ENCODE measurements at regions not wholly inside any gene's neighbourhood (a gene's known extent, or its start where the extent isn't known, plus 50 kb on each side); places are given as distances from the start of the nearest gene placed in this dataset.

- TF ChIP-seq, protein P1, sequence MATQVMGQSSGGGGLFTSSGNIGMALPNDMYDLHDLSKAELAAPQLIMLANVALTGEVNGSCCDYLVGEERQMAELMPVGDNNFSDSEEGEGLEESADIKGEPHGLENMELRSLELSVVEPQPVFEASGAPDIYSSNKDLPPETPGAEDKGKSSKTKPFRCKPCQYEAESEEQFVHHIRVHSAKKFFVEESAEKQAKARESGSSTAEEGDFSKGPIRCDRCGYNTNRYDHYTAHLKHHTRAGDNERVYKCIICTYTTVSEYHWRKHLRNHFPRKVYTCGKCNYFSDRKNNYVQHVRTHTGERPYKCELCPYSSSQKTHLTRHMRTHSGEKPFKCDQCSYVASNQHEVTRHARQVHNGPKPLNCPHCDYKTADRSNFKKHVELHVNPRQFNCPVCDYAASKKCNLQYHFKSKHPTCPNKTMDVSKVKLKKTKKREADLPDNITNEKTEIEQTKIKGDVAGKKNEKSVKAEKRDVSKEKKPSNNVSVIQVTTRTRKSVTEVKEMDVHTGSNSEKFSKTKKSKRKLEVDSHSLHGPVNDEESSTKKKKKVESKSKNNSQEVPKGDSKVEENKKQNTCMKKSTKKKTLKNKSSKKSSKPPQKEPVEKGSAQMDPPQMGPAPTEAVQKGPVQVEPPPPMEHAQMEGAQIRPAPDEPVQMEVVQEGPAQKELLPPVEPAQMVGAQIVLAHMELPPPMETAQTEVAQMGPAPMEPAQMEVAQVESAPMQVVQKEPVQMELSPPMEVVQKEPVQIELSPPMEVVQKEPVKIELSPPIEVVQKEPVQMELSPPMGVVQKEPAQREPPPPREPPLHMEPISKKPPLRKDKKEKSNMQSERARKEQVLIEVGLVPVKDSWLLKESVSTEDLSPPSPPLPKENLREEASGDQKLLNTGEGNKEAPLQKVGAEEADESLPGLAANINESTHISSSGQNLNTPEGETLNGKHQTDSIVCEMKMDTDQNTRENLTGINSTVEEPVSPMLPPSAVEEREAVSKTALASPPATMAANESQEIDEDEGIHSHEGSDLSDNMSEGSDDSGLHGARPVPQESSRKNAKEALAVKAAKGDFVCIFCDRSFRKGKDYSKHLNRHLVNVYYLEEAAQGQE (IDR thresholded peaks at IDR 0.05; ENCODE audit: unreplicated experiment) = no peak
- TF ChIP-seq NANOG (IDR thresholded peaks at IDR 0.05; ENCODE audit: borderline replicate concordance) (no peak), EZH2 (IDR thresholded peaks at IDR 0.05; ENCODE audit: low read depth, unreplicated experiment) (no peak), CREB1 (CRISPR knock-in tag; IDR thresholded peaks at IDR 0.05; ENCODE audit: low read depth) (no peak)
Observed at GRCh38 chr3:148066802-148067201, 630.9 kb upstream of the AGTR1 start (continued).

DNA sequence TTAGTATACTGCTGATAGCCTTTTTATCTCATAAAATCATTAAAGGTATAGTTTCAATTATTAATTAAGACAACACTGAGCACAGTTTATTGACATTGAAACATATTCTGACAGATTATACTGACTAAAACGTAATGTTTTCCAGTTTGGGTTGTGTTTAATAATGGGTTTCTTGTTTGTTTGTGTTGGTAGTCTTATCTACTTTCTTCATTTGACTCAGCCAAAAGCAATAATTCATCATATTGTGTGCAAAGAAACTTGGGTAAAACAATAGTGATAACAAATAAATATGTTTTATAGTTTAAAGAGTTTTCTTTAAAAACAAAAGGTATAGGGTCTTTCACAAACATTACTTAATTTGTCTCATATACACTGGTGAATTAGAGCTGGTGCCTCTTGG lies 629.2 kb upstream of the AGTR1 start:
- H3F3A ChIP-seq (replicated peaks; ENCODE audit: low read depth) = no peaks in the 10 kb centered on the region
- H3K27me3 ChIP-seq (ENCODE audit: insufficient read depth) = no peaks in the 10 kb centered on the region
- no peak overlapping the region for H3K27ac Mint-ChIP-seq
- H3K36me3 Mint-ChIP-seq (ENCODE audit: low read depth) = no peaks in the 10 kb centered on the region
- no peaks in the 10 kb centered on the region for H3K79me2 ChIP-seq (replicated peaks; ENCODE audit: insufficient read depth)
- no peak overlapping the region for H3K4me2 ChIP-seq
- H3K9me3 Mint-ChIP-seq = no peaks in the 10 kb centered on the region
- no peaks in the 10 kb centered on the region for H4K20me1 ChIP-seq (replicated peaks; ENCODE audit: insufficient read depth)
- H3K4me1 Mint-ChIP-seq = no peaks in the 10 kb centered on the region
- H3K27me3 Mint-ChIP-seq (ENCODE audit: insufficient read depth, low read depth, poor library complexity) = no peaks in the 10 kb centered on the region
- H3K9me2 ChIP-seq (ENCODE audit: insufficient read depth) = no peaks in the 10 kb centered on the region
- H3K4me1 ChIP-seq (ENCODE audit: insufficient read depth) = no peaks in the 10 kb centered on the region
- H3K4me3 ChIP-seq = no peak overlapping the region
- H2AFZ ChIP-seq = no peak overlapping the region
- ATAC-seq (no peak), DNase-seq (ENCODE audit: low spot score) (no peak)
- no peak overlapping the region for H3K4me3 Mint-ChIP-seq
- H3K27ac ChIP-seq (ENCODE audit: low read depth) = no peak overlapping the region
- H3K36me3 ChIP-seq (ENCODE audit: insufficient read depth) = no peaks in the 10 kb centered on the region
- no peak for TF ChIP-seq NANOG (IDR thresholded peaks at IDR 0.05; ENCODE audit: borderline replicate concordance)
- no peak for TF ChIP-seq ZNF331 (CRISPR knock-in tag; IDR thresholded peaks at IDR 0.05; ENCODE audit: low read depth)
- no peak for TF ChIP-seq STAT1 (IDR thresholded peaks at IDR 0.05; ENCODE audit: unreplicated experiment)
- no peak for TF ChIP-seq ZNF462 (CRISPR knock-in tag; IDR thresholded peaks at IDR 0.05)
- TF ChIP-seq CREB1 (CRISPR knock-in tag; IDR thresholded peaks at IDR 0.05; ENCODE audit: low read depth) = no peak
- no peak for TF ChIP-seq EZH2 (IDR thresholded peaks at IDR 0.05; ENCODE audit: low read depth, unreplicated experiment)
- no peak for TF ChIP-seq ZNF114 (CRISPR knock-in tag; IDR thresholded peaks at IDR 0.05)
- TF ChIP-seq ETS1 (IDR thresholded peaks at IDR 0.05) = no peak
- TF ChIP-seq, protein P1 (IDR thresholded peaks at IDR 0.05; ENCODE audit: unreplicated experiment) = no peak
- no peak for TF ChIP-seq EZH2phosphoT487 (IDR thresholded peaks at IDR 0.05; ENCODE audit: unreplicated experiment)

Data from GM23338 (cell line).